Osteoblast (primary cell): ENCODE measurements at regions not wholly inside any gene's neighbourhood (a gene's known extent, or its start where the extent isn't known, plus 50 kb on each side); places are given as distances from the start of the nearest gene placed in this dataset.

Source experiments
- DNase-seq: peaks from one replicate; pipeline ENCODE4 v3.0.0; 2011; ENCODE audit warnings: low spot score, mixed read lengths; ENCODE audit not compliant: insufficient read length; ENCODE audit errors: missing footprints
- H2AFZ ChIP-seq: 2 replicates; pipeline ENCODE4 v1.6.0; 2011; ENCODE audit warnings: mild to moderate bottlenecking, low read length
- H3K27ac ChIP-seq: 2 replicates; pipeline ENCODE4 v1.5.1; 2011; ENCODE audit warnings: mild to moderate bottlenecking, low read depth, low read length, moderate library complexity
- H3K27me3 ChIP-seq: 2 replicates; pipeline ENCODE4 v1.6.0; 2012; ENCODE audit warnings: mild to moderate bottlenecking, control low read depth, inconsistent platforms, low read length, moderate library complexity; ENCODE audit not compliant: insufficient read depth
- H3K36me3 ChIP-seq: 2 replicates; pipeline ENCODE4 v1.5.1; 2011; ENCODE audit warnings: mild to moderate bottlenecking, low read length, control low read depth, moderate library complexity; ENCODE audit not compliant: insufficient read depth
- H3K4me1 ChIP-seq: 2 replicates; pipeline ENCODE4 v1.5.1; 2011; ENCODE audit warnings: mild to moderate bottlenecking, low read length, control low read depth, moderate library complexity; ENCODE audit not compliant: insufficient read depth
- H3K4me2 ChIP-seq: 2 replicates; pipeline ENCODE4 v1.6.0; 2011; ENCODE audit warnings: mild to moderate bottlenecking, low read length; ENCODE audit not compliant: insufficient read depth
- H3K4me3 ChIP-seq: fragments of 200-600 bp; sonication (generic); 3 replicates; pipeline ENCODE4 v1.5.1; 2012; ENCODE audit warnings: mild to moderate bottlenecking, low read length, inconsistent platforms; ENCODE audit not compliant: insufficient read depth
- H3K79me2 ChIP-seq: 2 replicates; pipeline ENCODE4 v1.6.0; 2012; ENCODE audit warnings: mild to moderate bottlenecking, low read length, control low read depth, inconsistent platforms; ENCODE audit not compliant: insufficient read depth
- H3K9me3 ChIP-seq: 2 replicates; pipeline ENCODE4 v1.5.1; 2011; ENCODE audit warnings: low read depth, low read length, control low read depth
- H4K20me1 ChIP-seq: 2 replicates; pipeline ENCODE4 v1.6.0; 2012; ENCODE audit warnings: mild to moderate bottlenecking, low read length, control low read depth; ENCODE audit not compliant: insufficient read depth
- CTCF ChIP-seq: IDR thresholded peaks from 2 replicates; pipeline ENCODE4 v1.5.1; 2011; ENCODE audit warnings: mild to moderate bottlenecking, low read depth, low read length, moderate library complexity; ENCODE audit errors: extremely low read depth

- H2AFZ ChIP-seq, result no peak overlapping the region
- no peaks in the 10 kb centered on the region for H3K4me1 ChIP-seq
- H3K27me3 ChIP-seq, result no peaks in the 10 kb centered on the region
- no peaks in the 10 kb centered on the region for H3K79me2 ChIP-seq
- no peak overlapping the region for H3K27ac ChIP-seq
- no peaks in the 10 kb centered on the region for H3K9me3 ChIP-seq
- H3K36me3 ChIP-seq, result no peaks in the 10 kb centered on the region
- H3K4me2 ChIP-seq, result no peak overlapping the region
- no peak for DNase-seq
- H4K20me1 ChIP-seq, result no peaks in the 10 kb centered on the region
- no peak for TF ChIP-seq CTCF
- no peak overlapping the region for H3K4me3 ChIP-seq
These were observed 262.6 kb downstream of the TNS1 start for GRCh38 chr2:217740178-217740577.

- no peak overlapping the region for H3K27ac ChIP-seq
These were observed 263.1 kb downstream of the TNS1 start for GRCh38 chr2:217739741-217740140.

GRCh38 chr2:217738061-217738460, 264.7 kb downstream of the TNS1 start:
- Histone ChIP-seq H3K4me1 (peaks cover 7% of the 10 kb centered on the region), H3K79me2 (no peaks in the 10 kb centered on the region), H3K27ac (no peak overlapping the region), H3K27me3 (no peaks in the 10 kb centered on the region), H3K36me3 (no peaks in the 10 kb centered on the region), H3K4me2 (no peak overlapping the region), H4K20me1 (no peaks in the 10 kb centered on the region), H2AFZ (no peak overlapping the region), H3K9me3 (no peaks in the 10 kb centered on the region), H3K4me3 (no peak overlapping the region)
- no peak for TF ChIP-seq CTCF
- no peak for DNase-seq

More at GRCh38 chr2:217739741-217740140, 263.1 kb downstream of the TNS1 start:
- no peaks in the 10 kb centered on the region for H3K27me3 ChIP-seq
- H3K9me3 ChIP-seq, result no peaks in the 10 kb centered on the region
- H3K4me2 ChIP-seq, result no peak overlapping the region
- no peaks in the 10 kb centered on the region for H4K20me1 ChIP-seq
- H3K4me1 ChIP-seq, result no peaks in the 10 kb centered on the region
- TF ChIP-seq CTCF, result no peak
- no peak overlapping the region for H2AFZ ChIP-seq
- no peaks in the 10 kb centered on the region for H3K79me2 ChIP-seq
- no peak overlapping the region for H3K4me3 ChIP-seq
- no peak for DNase-seq
- H3K36me3 ChIP-seq, result no peaks in the 10 kb centered on the region

GRCh38 chr2:217736776-217737550, 265.8 kb downstream of the TNS1 start:
- peaks cover 18% of the 10 kb centered on the region for H3K4me1 ChIP-seq
- TF ChIP-seq CTCF, result no peak
- no peak overlapping the region for H3K4me3 ChIP-seq

More at GRCh38 chr2:217736776-217737550, 265.8 kb downstream of the TNS1 start:
- no peak for DNase-seq
- Histone ChIP-seq H2AFZ (no peak overlapping the region), H4K20me1 (no peaks in the 10 kb centered on the region), H3K9me3 (no peaks in the 10 kb centered on the region), H3K36me3 (no peaks in the 10 kb centered on the region), H3K27me3 (no peaks in the 10 kb centered on the region), H3K27ac (no peak overlapping the region), H3K4me2 (no peak overlapping the region), H3K79me2 (no peaks in the 10 kb centered on the region)
